ENCODE measurements at regions not wholly inside any gene's neighbourhood (a gene's known extent, or its start where the extent isn't known, plus 50 kb on each side); places are given as distances from the start of the nearest gene placed in this dataset.
"Not testable (repeated sequence)": the region's sequence is repeated elsewhere in the genome, so short reads cannot be mapped to it uniquely, and the experiment has no call there.

- no peak overlapping the region for H3K4me3 Mint-ChIP-seq
- H3K4me1 Mint-ChIP-seq, result peaks cover 51% of the 10 kb centered on the region
- H3K27ac Mint-ChIP-seq, result peak overlapping the region; percentile 93
- H3K27me3 Mint-ChIP-seq (ENCODE audit: low read depth, poor library complexity), result peaks cover 5% of the 10 kb centered on the region
- peaks cover 4% of the 10 kb centered on the region for H3K36me3 Mint-ChIP-seq (ENCODE audit: low read depth)
- DNase-seq, result no peak
- no peak for TF ChIP-seq CTCF (IDR thresholded peaks at IDR 0.05)
- peaks cover 12% of the 10 kb centered on the region for H3K9me3 Mint-ChIP-seq
Observed at GRCh38 chr10:5576780-5577624, 52.2 kb downstream of the CALML3 start.

- H3K4me3 Mint-ChIP-seq; DNase-seq; H3K27me3 Mint-ChIP-seq (ENCODE audit: low read depth, poor library complexity); H3K27ac Mint-ChIP-seq; H3K36me3 Mint-ChIP-seq (ENCODE audit: low read depth): not testable (repeated sequence)
- Mint-ChIP-seq H3K4me1 (peaks cover 41% of the 10 kb centered on the region), H3K9me3 (peaks cover 12% of the 10 kb centered on the region)
Observed at GRCh38 chr10:5580038-5580428, 55.3 kb downstream of the CALML3 start.

- no peak for DNase-seq
- Mint-ChIP-seq H3K4me1 (peaks cover 38% of the 10 kb centered on the region), H3K36me3 (ENCODE audit: low read depth) (peaks cover 4% of the 10 kb centered on the region), H3K9me3 (peaks cover 12% of the 10 kb centered on the region), H3K27me3 (ENCODE audit: low read depth, poor library complexity) (peaks cover 5% of the 10 kb centered on the region), H3K27ac (no peak overlapping the region), H3K4me3 (no peak overlapping the region)
- TF ChIP-seq CTCF (IDR thresholded peaks at IDR 0.05), result no peak
Observed at GRCh38 chr10:5581670-5582566, 57.2 kb downstream of the CALML3 start.

- no peak for TF ChIP-seq CTCF (IDR thresholded peaks at IDR 0.05)
- no peak for DNase-seq
- Mint-ChIP-seq H3K27ac (no peak overlapping the region), H3K9me3 (peaks cover 12% of the 10 kb centered on the region), H3K27me3 (ENCODE audit: low read depth, poor library complexity) (peaks cover 5% of the 10 kb centered on the region), H3K4me1 (peaks cover 46% of the 10 kb centered on the region), H3K4me3 (no peak overlapping the region), H3K36me3 (ENCODE audit: low read depth) (peaks cover 4% of the 10 kb centered on the region)
Observed at GRCh38 chr10:5582736-5583135, 58.0 kb downstream of the CALML3 start.

GRCh38 chr10:5583525-5584175 is 58.9 kb downstream of the CALML3 start:
- TF ChIP-seq CTCF (IDR thresholded peaks at IDR 0.05), result no peak
- H3K27ac Mint-ChIP-seq, result peak overlapping the region; percentile 50
- peak; percentile 57 for DNase-seq
- H3K27me3 Mint-ChIP-seq (ENCODE audit: low read depth, poor library complexity), result peaks cover 5% of the 10 kb centered on the region
- H3K36me3 Mint-ChIP-seq (ENCODE audit: low read depth), result peaks cover 4% of the 10 kb centered on the region
- H3K4me1 Mint-ChIP-seq, result peaks cover 51% of the 10 kb centered on the region
- H3K9me3 Mint-ChIP-seq, result peaks cover 12% of the 10 kb centered on the region
- H3K4me3 Mint-ChIP-seq, result peak overlapping the region; percentile 8

All from nephron progenitor cell (in vitro differentiated cells).